ENCODE measurements at regions not wholly inside any gene's neighbourhood (a gene's known extent, or its start where the extent isn't known, plus 50 kb on each side); places are given as distances from the start of the nearest gene placed in this dataset.
A peak's percentile ranks its signal among the peaks of the same experiment; 100 is the strongest.

- no peak for DNase-seq (ENCODE audit: low read depth)
Measured at GRCh38 chr1:25035523-25036116, 105.5 kb upstream of the RUNX3 start.

- no peak for DNase-seq (ENCODE audit: low read depth)
Measured at GRCh38 chr1:25034736-25035522, 104.9 kb upstream of the RUNX3 start.

- DNase-seq (ENCODE audit: low read depth) = no peak
Measured at GRCh38 chr1:25033828-25034705, 104.0 kb upstream of the RUNX3 start.

- no peak for DNase-seq (ENCODE audit: low read depth)
Measured at GRCh38 chr1:25033030-25033827, 103.2 kb upstream of the RUNX3 start.

- DNase-seq (ENCODE audit: low read depth) = no peak
Measured at GRCh38 chr1:25031966-25032667, 102.0 kb upstream of the RUNX3 start.

- no peak for DNase-seq (ENCODE audit: low read depth)
Measured at GRCh38 chr1:25031601-25031965, 101.5 kb upstream of the RUNX3 start.

GRCh38 chr1:25030674-25031589 is 100.9 kb upstream of the RUNX3 start:
- DNase-seq (ENCODE audit: low read depth) = no peak

GRCh38 chr1:25030012-25030411 is 99.9 kb upstream of the RUNX3 start:
- no peak for DNase-seq (ENCODE audit: low read depth)

GRCh38 chr1:25028907-25029599 is 99.0 kb upstream of the RUNX3 start:
- DNase-seq (ENCODE audit: low read depth) = no peak

- no peak for DNase-seq (ENCODE audit: low read depth)
Measured at GRCh38 chr1:25028587-25028906, 98.5 kb upstream of the RUNX3 start.

- no peak for DNase-seq (ENCODE audit: low read depth)
Measured at GRCh38 chr1:25027822-25028586, 97.9 kb upstream of the RUNX3 start.

GRCh38 chr1:25026730-25027450 is 96.8 kb upstream of the RUNX3 start:
- DNase-seq (ENCODE audit: low read depth) = no peak

GRCh38 chr1:25026304-25026703 is 96.2 kb upstream of the RUNX3 start:
- no peak for DNase-seq (ENCODE audit: low read depth)

GRCh38 chr1:25024615-25025350 is 94.7 kb upstream of the RUNX3 start:
- DNase-seq (ENCODE audit: low read depth) = no peak

- DNase-seq (ENCODE audit: low read depth) = no peak
Measured at GRCh38 chr1:25023826-25024225, 93.8 kb upstream of the RUNX3 start.

GRCh38 chr1:25023190-25023578 is 93.1 kb upstream of the RUNX3 start:
- DNase-seq (ENCODE audit: low read depth) = no peak

GRCh38 chr1:25022361-25023189 is 92.5 kb upstream of the RUNX3 start:
- peak; percentile 28 for DNase-seq (ENCODE audit: low read depth)
